ENCODE measurements at regions not wholly inside any gene's neighbourhood (a gene's known extent, or its start where the extent isn't known, plus 50 kb on each side); places are given as distances from the start of the nearest gene placed in this dataset.

DNA sequence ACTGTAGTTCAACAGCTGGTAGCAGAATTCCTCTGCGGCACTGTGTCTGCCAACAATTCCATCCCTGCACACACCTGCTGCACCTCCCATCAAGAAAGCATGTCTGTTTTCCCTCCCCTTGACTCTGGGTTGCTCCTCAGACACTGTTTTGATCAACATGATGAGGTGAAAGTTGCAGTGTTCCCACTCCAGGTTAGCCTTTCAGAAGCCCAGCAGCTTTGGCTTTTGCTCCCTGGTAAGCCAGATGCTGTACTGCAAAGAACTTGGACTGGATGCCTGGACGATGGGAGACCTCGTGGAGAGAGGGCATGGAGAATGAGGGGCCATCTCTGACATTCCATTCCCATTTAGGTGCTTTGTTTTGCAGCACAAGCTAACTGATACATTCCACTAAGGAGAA is 79.1 kb upstream of the MAFB start:
- Histone ChIP-seq H3K36me3 (ENCODE audit: control insufficient read depth in 4 of 4, insufficient read depth in 3 of 4, low read depth in 1 of 4, low read length in 3 of 4) (no peaks in the 10 kb centered on the region), H3K27me3 (ENCODE audit: control insufficient read depth in 4 of 4, insufficient read depth in 4 of 4, low read length in 3 of 4) (no peaks in the 10 kb centered on the region), H3K4me3 (ENCODE audit: low read depth in 1 of 3, low read length in 3 of 3) (no peak overlapping the region), H3K9ac (ENCODE audit: low read depth in 1 of 2, low read length in 2 of 2) (no peak overlapping the region), H3K27ac (ENCODE audit: low read depth in 1 of 2, low read length in 2 of 2) (no peak overlapping the region), H3K4me1 (ENCODE audit: control insufficient read depth in 4 of 4, insufficient read depth in 4 of 4, low read length in 3 of 4) (no peaks in the 10 kb centered on the region), H3K9me3 (ENCODE audit: control insufficient read depth in 4 of 4, low read length in 3 of 4) (no peaks in the 10 kb centered on the region)
- no peak for DNase-seq (ENCODE audit: low spot score)
- TF ChIP-seq GABPA (IDR thresholded peaks at IDR 0.05 in 1 of 2, conservative IDR thresholded peaks at IDR 0.05 in 1 of 2): no peak
- no peak for TF ChIP-seq YY1 (IDR thresholded peaks at IDR 0.05)
- TF ChIP-seq ZBTB33 (IDR thresholded peaks at IDR 0.05): no peak
- no peak for TF ChIP-seq SP1 (IDR thresholded peaks at IDR 0.05)
- no peak for TF ChIP-seq NR2F2 (IDR thresholded peaks at IDR 0.05)
- no peak for TF ChIP-seq RXRA (IDR thresholded peaks at IDR 0.05)
- no peak for TF ChIP-seq CTCF (IDR thresholded peaks at IDR 0.05; ENCODE audit: low read depth, low read length, missing input control)
- no peak for TF ChIP-seq HNF4G (IDR thresholded peaks at IDR 0.05)
- no peak for TF ChIP-seq EGR1 (IDR thresholded peaks at IDR 0.05; ENCODE audit: low read depth in 2 of 2)
- no peak for TF ChIP-seq HNF4A (conservative IDR thresholded peaks at IDR 0.05)
- TF ChIP-seq MAX (IDR thresholded peaks at IDR 0.05): no peak
- TF ChIP-seq, protein P1, sequence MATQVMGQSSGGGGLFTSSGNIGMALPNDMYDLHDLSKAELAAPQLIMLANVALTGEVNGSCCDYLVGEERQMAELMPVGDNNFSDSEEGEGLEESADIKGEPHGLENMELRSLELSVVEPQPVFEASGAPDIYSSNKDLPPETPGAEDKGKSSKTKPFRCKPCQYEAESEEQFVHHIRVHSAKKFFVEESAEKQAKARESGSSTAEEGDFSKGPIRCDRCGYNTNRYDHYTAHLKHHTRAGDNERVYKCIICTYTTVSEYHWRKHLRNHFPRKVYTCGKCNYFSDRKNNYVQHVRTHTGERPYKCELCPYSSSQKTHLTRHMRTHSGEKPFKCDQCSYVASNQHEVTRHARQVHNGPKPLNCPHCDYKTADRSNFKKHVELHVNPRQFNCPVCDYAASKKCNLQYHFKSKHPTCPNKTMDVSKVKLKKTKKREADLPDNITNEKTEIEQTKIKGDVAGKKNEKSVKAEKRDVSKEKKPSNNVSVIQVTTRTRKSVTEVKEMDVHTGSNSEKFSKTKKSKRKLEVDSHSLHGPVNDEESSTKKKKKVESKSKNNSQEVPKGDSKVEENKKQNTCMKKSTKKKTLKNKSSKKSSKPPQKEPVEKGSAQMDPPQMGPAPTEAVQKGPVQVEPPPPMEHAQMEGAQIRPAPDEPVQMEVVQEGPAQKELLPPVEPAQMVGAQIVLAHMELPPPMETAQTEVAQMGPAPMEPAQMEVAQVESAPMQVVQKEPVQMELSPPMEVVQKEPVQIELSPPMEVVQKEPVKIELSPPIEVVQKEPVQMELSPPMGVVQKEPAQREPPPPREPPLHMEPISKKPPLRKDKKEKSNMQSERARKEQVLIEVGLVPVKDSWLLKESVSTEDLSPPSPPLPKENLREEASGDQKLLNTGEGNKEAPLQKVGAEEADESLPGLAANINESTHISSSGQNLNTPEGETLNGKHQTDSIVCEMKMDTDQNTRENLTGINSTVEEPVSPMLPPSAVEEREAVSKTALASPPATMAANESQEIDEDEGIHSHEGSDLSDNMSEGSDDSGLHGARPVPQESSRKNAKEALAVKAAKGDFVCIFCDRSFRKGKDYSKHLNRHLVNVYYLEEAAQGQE (IDR thresholded peaks at IDR 0.05): no peak
- TF ChIP-seq, protein P2, sequence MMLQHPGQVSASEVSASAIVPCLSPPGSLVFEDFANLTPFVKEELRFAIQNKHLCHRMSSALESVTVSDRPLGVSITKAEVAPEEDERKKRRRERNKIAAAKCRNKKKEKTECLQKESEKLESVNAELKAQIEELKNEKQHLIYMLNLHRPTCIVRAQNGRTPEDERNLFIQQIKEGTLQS (IDR thresholded peaks at IDR 0.05): no peak
- no peak for TF ChIP-seq RAD21 (IDR thresholded peaks at IDR 0.05)
- no peak for TF ChIP-seq JUND (IDR thresholded peaks at IDR 0.05)
- 85% methylated on average over 3 of the region's 3 CpGs for WGBS

- no peak overlapping the region for H3K9ac ChIP-seq (ENCODE audit: low read depth in 1 of 2, low read length in 2 of 2)
- no peaks in the 10 kb centered on the region for H3K36me3 ChIP-seq (ENCODE audit: control insufficient read depth in 4 of 4, insufficient read depth in 3 of 4, low read depth in 1 of 4, low read length in 3 of 4)
- WGBS: 76% methylated on average over 2 of the region's 2 CpGs
- no peaks in the 10 kb centered on the region for H3K9me3 ChIP-seq (ENCODE audit: control insufficient read depth in 4 of 4, low read length in 3 of 4)
- no peak overlapping the region for H3K4me3 ChIP-seq (ENCODE audit: low read depth in 1 of 3, low read length in 3 of 3)
- H3K27me3 ChIP-seq (ENCODE audit: control insufficient read depth in 4 of 4, insufficient read depth in 4 of 4, low read length in 3 of 4): no peaks in the 10 kb centered on the region
- H3K27ac ChIP-seq (ENCODE audit: low read depth in 1 of 2, low read length in 2 of 2): no peak overlapping the region
- H3K4me1 ChIP-seq (ENCODE audit: control insufficient read depth in 4 of 4, insufficient read depth in 4 of 4, low read length in 3 of 4): no peaks in the 10 kb centered on the region
- DNase-seq (ENCODE audit: low spot score): no peak
- TF ChIP-seq RAD21 (IDR thresholded peaks at IDR 0.05): no peak
- TF ChIP-seq RXRA (IDR thresholded peaks at IDR 0.05): no peak
- TF ChIP-seq GABPA (IDR thresholded peaks at IDR 0.05 in 1 of 2, conservative IDR thresholded peaks at IDR 0.05 in 1 of 2): no peak
- TF ChIP-seq MAX (IDR thresholded peaks at IDR 0.05): no peak
- TF ChIP-seq NR2F2 (IDR thresholded peaks at IDR 0.05): no peak
- TF ChIP-seq EGR1 (IDR thresholded peaks at IDR 0.05; ENCODE audit: low read depth in 2 of 2): no peak
- TF ChIP-seq SP1 (IDR thresholded peaks at IDR 0.05): no peak
- no peak for TF ChIP-seq ZBTB33 (IDR thresholded peaks at IDR 0.05)
- TF ChIP-seq FOXA2 (IDR thresholded peaks at IDR 0.05): no peak
- no peak for TF ChIP-seq TAF1 (conservative IDR thresholded peaks at IDR 0.05)
- TF ChIP-seq HNF4A (conservative IDR thresholded peaks at IDR 0.05): no peak
- TF ChIP-seq CTCF (IDR thresholded peaks at IDR 0.05; ENCODE audit: low read depth, low read length, missing input control): no peak
Measured at GRCh38 chr20:40769677-40770285, 80.7 kb upstream of the MAFB start.
